Kidney glomerular epithelial cell (primary cell): ENCODE measurements at regions not wholly inside any gene's neighbourhood (a gene's known extent, or its start where the extent isn't known, plus 50 kb on each side); places are given as distances from the start of the nearest gene placed in this dataset.
"Not testable (repeated sequence)": the region's sequence is repeated elsewhere in the genome, so short reads cannot be mapped to it uniquely, and the experiment has no call there.

Source experiments
- DNase-seq: peaks from one replicate; lab custom pipeline; 2025; lab: John Stamatoyannopoulos, UW

DNA sequence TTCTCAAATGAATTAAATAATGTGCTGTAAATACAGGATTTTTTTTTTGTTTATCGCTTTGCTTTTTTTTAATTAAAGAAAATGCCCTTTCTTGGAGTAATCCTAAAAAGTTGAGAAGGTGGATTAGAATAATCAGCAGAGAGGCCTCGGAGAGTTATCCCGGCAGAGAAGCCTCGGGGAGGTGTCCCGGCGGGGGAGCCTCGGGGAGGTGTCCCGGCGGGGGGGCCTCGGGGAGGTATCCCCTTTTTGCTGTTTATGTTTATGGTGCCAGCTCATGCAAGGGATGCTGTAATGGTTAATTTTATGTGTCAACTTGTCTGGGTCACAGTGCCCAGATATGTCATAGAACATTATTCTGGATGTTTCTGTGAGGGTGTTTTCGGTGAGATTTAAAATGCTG, 263.0 kb upstream of the TRIB2 start:
- no peak for DNase-seq

GRCh38 chr2:12455661-12456060, 261.1 kb upstream of the TRIB2 start:
- no peak for DNase-seq

DNA sequence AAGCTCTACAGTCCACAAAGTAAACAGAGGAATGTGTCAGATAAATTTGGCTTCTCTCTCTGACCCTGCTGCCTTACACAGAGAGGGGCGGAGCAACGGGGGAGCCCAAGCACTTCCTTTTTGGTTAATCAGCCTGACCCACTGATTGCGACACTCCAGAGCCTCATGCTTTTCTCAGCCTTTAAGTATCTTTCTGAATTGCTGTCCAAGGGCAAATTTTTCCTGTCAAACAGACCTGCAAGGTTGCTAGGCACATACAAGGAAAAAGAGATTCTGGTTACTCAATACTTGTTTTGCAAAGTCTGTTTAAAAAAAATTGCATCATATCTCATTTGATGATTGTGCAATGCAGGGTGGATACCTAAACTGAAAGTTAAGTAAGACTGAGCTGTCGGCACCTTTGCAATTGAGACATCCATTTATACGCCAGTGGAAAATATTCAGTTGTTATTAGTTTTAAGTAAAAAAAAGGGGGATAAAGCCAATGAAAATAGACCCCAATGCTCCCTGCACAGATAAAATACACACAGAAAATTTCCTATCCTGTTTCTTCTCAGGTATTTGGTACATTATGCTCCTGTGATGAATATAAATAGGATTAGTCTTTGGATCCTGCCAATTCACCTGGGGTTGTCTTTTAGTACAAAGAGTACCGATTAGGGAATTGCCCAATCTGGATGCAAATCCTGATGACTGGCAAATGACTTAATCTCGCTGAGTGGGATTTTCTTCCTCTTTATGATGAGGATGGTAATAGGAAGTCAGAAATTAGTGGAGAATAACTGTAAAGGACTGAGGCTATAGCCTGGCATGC, 260.2 kb upstream of the TRIB2 start:
- peak; percentile 91 for DNase-seq

- DNase-seq, result no peak
Measured at GRCh38 chr2:12457831-12458230, 258.9 kb upstream of the TRIB2 start.

GRCh38 chr2:12463189-12463588, 253.5 kb upstream of the TRIB2 start:
- DNase-seq, result no peak

- DNase-seq, result no peak
Measured at GRCh38 chr2:12465631-12466135, 251.1 kb upstream of the TRIB2 start.

DNA sequence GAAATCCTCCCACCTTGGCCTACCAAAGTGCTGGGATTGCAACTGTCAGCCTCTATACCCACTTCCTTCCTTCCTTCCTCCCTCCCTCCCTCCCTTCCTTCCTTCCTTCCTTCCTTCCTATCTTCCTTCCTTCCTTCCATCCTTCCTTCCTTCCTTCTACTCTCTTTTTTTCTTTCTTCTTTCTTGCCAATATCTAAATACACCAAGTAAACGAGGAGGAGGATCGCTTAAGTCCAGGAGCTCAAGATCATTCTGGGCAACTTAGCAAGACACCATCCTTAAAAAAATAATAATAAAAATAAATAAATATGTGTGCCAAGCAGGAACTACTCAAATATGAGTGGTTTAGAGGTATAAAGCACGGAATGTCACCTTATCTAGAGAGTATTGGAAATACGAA, 249.4 kb upstream of the TRIB2 start:
- no peak for DNase-seq

GRCh38 chr2:12469141-12469561, 247.6 kb upstream of the TRIB2 start:
- DNase-seq, result no peak

DNA sequence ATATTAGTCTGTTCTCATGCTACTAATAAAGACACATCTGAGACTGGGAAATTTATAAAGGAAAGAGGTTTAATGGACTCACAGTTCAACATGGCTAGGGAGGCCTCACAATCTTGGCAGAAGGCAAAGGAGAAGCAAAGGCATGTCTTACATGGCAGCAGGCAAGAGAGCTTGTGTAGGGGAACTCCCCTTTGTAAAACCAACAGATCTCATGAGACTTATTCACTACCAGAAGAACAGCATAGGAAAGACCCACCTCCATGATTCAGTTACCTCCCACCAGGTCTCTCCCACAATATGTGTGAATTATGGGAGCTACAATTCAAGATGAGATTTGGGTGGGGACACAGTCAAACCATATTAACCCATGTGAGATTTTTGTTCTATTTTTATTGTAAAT, 244.5 kb upstream of the TRIB2 start:
- not testable (repeated sequence) for DNase-seq

GRCh38 chr2:12478151-12479064, 238.3 kb upstream of the TRIB2 start:
- no peak for DNase-seq

- DNase-seq, result no peak
Measured at GRCh38 chr2:12479065-12479601, 237.6 kb upstream of the TRIB2 start.

GRCh38 chr2:12484536-12485115, 232.1 kb upstream of the TRIB2 start:
- DNase-seq, result no peak

DNA sequence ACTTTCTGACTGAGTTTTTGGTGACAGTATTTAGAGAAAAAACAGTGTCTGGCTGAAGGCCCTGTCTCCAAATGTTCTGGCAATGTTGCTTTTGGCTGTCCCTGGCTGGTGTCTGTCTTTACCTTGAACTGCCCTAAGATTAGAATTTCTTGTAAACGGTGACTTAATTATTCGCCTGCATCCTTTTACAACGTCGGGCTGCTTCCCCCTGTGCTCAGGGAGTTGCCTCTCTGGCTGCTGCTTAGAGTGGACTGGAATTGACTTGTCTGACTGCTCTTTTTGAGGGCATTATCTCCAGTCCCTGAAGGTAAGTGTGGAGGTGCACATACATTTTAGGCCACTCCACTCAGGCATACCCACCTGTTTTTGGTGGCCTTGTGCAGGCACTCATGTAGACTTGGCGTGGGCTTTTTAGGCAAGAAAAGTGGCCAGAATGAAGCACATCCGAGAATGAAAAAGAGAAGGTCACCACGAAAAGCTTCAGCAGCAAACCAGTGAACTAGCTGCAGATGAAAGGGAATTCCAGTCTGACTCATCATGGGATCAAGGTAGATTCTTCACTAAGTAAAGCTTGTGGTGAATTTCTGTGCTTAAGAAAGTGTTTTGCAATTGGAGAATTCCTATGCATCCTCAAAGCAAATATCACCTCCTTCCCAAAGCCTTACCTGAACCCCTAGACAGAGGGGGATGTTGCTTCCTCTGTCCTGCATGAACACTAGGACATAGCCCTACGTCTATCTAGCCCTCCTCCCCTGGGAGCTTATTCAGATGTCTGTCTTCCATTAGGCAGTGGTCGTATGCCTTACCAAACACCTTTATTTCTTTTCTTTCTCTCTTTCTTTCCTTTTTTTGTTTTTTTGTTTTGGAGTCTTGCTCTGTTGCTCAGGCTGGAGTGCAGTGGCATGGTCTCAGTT, 230.3 kb upstream of the TRIB2 start:
- DNase-seq, result peak; percentile 81

GRCh38 chr2:12487253-12488004, 229.3 kb upstream of the TRIB2 start:
- no peak for DNase-seq

DNA sequence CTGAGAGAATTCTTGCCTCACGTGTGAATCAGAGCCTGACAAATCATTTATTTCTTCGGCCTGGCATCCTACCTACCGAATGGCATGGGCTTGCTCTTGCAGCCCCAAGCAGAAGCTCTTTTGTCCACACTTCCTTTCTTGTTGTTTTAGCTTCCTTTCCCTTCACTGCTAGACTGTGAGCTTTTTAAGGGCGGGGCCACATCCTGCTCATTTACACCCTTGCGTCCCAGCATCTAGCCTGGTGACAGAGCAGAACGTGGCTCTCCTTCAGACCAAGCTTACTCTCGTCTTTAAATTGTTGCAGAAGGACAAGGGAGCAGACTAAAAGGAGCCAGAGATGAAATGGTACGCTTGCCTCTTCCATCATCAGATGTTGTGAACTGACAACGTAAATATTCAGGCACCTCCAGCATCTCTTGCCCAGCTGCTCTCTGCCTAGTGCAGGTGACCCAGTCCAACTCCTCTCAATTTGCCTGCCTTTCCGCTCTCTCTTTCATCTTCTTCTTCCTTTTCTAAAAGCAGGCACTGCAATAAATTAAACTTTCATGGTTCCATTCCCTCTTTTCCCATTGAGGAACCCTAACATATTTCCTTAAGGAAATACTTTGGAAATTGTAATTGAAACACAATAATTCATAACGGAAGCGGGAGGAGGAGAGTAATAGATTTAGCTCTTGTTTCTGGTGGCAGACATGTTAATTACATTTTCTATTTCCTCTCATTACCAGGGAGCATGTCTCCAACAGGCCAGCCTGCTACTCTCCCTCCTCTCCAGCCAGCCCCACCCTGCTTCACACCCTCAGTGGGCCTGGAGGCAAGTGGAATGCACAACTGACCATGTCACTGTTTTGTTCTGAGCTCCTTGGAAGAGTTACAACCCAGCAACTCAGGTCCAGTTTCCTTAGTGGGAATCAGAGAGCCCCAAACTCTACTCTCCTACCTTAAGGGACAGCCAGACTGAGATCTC, 228.1 kb upstream of the TRIB2 start:
- no peak for DNase-seq

- DNase-seq, result no peak
Measured at GRCh38 chr2:12490641-12491040, 226.1 kb upstream of the TRIB2 start.

DNA sequence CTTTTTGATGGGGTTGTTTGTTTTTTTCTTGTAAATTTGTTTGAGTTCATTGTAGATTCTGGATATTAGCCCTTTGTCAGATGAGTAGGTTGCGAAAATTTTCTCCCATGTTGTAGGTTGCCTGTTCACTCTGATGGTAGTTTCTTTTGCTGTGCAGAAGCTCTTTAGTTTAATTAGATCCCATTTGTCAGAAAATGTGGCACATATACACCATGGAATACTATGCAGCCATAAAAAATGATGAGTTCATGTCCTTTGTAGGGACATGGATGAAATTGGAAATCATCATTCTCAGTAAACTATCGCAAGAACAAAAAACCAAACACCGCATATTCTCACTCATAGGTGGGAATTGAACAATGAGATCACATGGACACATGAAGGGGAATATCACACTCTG, 224.4 kb upstream of the TRIB2 start:
- not testable (repeated sequence) for DNase-seq

GRCh38 chr2:12493031-12493513, 223.7 kb upstream of the TRIB2 start:
- peak; percentile 96 for DNase-seq
